ENCODE measurements at regions not wholly inside any gene's neighbourhood (a gene's known extent, or its start where the extent isn't known, plus 50 kb on each side); places are given as distances from the start of the nearest gene placed in this dataset.

GRCh38 chr6:54481091-54481490 is 172.8 kb downstream of the TINAG start:
- H3K9me3 ChIP-seq (ENCODE audit: control insufficient read depth, insufficient read depth, low read depth, low read length), result no peaks in the 10 kb centered on the region
- H3K27ac ChIP-seq (ENCODE audit: low read depth, low read length), result no peak overlapping the region
- no peak overlapping the region for H3K9ac ChIP-seq (ENCODE audit: low read length)
- no peaks in the 10 kb centered on the region for H3K36me3 ChIP-seq (ENCODE audit: control insufficient read depth, insufficient read depth, low read length)
- H3K27me3 ChIP-seq (ENCODE audit: control insufficient read depth, insufficient read depth, low read length), result no peaks in the 10 kb centered on the region
- no peak overlapping the region for H3K4me3 ChIP-seq (ENCODE audit: low read depth, low read length)
- no peaks in the 10 kb centered on the region for H3K4me1 ChIP-seq (ENCODE audit: control insufficient read depth, insufficient read depth, low read length)

- no peaks in the 10 kb centered on the region for H3K27me3 ChIP-seq (ENCODE audit: control insufficient read depth, insufficient read depth, low read length)
- H3K4me1 ChIP-seq (ENCODE audit: control insufficient read depth, insufficient read depth, low read length), result peaks cover 5% of the 10 kb centered on the region
- H3K4me3 ChIP-seq (ENCODE audit: low read depth, low read length), result no peak overlapping the region
- no peaks in the 10 kb centered on the region for H3K36me3 ChIP-seq (ENCODE audit: control insufficient read depth, insufficient read depth, low read length)
- H3K9me3 ChIP-seq (ENCODE audit: control insufficient read depth, insufficient read depth, low read depth, low read length), result no peaks in the 10 kb centered on the region
- no peak overlapping the region for H3K27ac ChIP-seq (ENCODE audit: low read depth, low read length)
- H3K9ac ChIP-seq (ENCODE audit: low read length), result no peak overlapping the region
Measured at GRCh38 chr6:54491431-54491830, 183.2 kb downstream of the TINAG start.

DNA sequence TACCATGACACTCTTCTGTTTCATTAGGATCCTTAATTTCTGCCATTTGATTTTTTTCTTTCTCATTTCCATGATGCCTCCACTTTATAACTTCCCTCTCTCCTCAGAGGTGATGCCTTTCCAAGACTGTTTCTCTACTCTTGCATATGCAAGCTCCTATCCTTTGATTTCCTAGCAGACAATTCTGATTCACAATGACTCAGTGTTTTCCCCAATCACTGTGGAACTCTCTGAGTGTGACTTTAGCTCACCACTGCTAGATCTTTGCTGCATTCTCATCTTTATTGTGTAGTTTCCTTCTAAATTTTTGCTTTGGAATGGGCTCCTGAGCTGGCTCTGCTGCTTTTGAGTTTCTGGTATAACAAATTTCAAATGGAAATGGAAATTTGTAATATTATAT is 184.9 kb downstream of the TINAG start:
- H3K27ac ChIP-seq (ENCODE audit: low read depth, low read length), result peak overlapping the region; percentile 23; the same call in 1 of the 2 replicates
- H3K36me3 ChIP-seq (ENCODE audit: control insufficient read depth, insufficient read depth, low read length), result no peaks in the 10 kb centered on the region
- H3K27me3 ChIP-seq (ENCODE audit: control insufficient read depth, insufficient read depth, low read length), result no peaks in the 10 kb centered on the region
- H3K4me3 ChIP-seq (ENCODE audit: low read depth, low read length), result no peak overlapping the region
- H3K9ac ChIP-seq (ENCODE audit: low read length), result no peak overlapping the region
- H3K9me3 ChIP-seq (ENCODE audit: control insufficient read depth, insufficient read depth, low read depth, low read length), result no peaks in the 10 kb centered on the region
- H3K4me1 ChIP-seq (ENCODE audit: control insufficient read depth, insufficient read depth, low read length), result peaks cover 5% of the 10 kb centered on the region

DNA sequence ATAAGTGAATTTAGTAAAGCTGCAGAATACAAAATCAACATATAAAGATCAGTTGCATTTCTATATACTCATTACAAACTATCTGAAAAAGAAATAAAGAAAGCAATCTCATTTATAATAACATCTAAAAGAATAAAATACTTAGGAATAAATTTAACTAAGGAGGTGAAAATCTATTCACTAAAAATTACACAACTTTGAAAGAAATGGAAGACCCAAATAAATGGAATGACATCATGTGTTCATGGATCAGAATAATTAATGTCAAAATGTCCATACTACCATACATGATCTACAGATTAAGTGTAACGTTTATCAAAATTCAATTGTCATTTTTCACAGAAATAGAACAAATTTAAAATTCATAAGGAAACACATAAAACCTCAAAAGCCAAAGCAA is 194.9 kb downstream of the TINAG start:
- Histone ChIP-seq H3K4me3 (ENCODE audit: low read depth, low read length) (no peak overlapping the region), H3K9me3 (ENCODE audit: control insufficient read depth, insufficient read depth, low read depth, low read length) (peaks cover 4% of the 10 kb centered on the region; the same call in 1 of the 2 replicates), H3K4me1 (ENCODE audit: control insufficient read depth, insufficient read depth, low read length) (no peaks in the 10 kb centered on the region), H3K27me3 (ENCODE audit: control insufficient read depth, insufficient read depth, low read length) (no peaks in the 10 kb centered on the region), H3K36me3 (ENCODE audit: control insufficient read depth, insufficient read depth, low read length) (no peaks in the 10 kb centered on the region), H3K27ac (ENCODE audit: low read depth, low read length) (no peak overlapping the region), H3K9ac (ENCODE audit: low read length) (no peak overlapping the region)

- Histone ChIP-seq H3K9me3 (ENCODE audit: control insufficient read depth, insufficient read depth, low read depth, low read length) (no peaks in the 10 kb centered on the region), H3K27ac (ENCODE audit: low read depth, low read length) (no peak overlapping the region), H3K36me3 (ENCODE audit: control insufficient read depth, insufficient read depth, low read length) (no peaks in the 10 kb centered on the region), H3K4me3 (ENCODE audit: low read depth, low read length) (no peak overlapping the region), H3K4me1 (ENCODE audit: control insufficient read depth, insufficient read depth, low read length) (no peaks in the 10 kb centered on the region), H3K27me3 (ENCODE audit: control insufficient read depth, insufficient read depth, low read length) (no peaks in the 10 kb centered on the region), H3K9ac (ENCODE audit: low read length) (no peak overlapping the region)
Measured at GRCh38 chr6:54515013-54515412, 206.8 kb downstream of the TINAG start.

- no peak overlapping the region for H3K9ac ChIP-seq (ENCODE audit: low read length)
- no peaks in the 10 kb centered on the region for H3K36me3 ChIP-seq (ENCODE audit: control insufficient read depth, insufficient read depth, low read length)
- H3K9me3 ChIP-seq (ENCODE audit: control insufficient read depth, insufficient read depth, low read depth, low read length), result no peaks in the 10 kb centered on the region
- no peaks in the 10 kb centered on the region for H3K27me3 ChIP-seq (ENCODE audit: control insufficient read depth, insufficient read depth, low read length)
- H3K27ac ChIP-seq (ENCODE audit: low read depth, low read length), result no peak overlapping the region
- H3K4me3 ChIP-seq (ENCODE audit: low read depth, low read length), result no peak overlapping the region
- H3K4me1 ChIP-seq (ENCODE audit: control insufficient read depth, insufficient read depth, low read length), result no peaks in the 10 kb centered on the region
Measured at GRCh38 chr6:54515713-54516112, 207.5 kb downstream of the TINAG start.

DNA sequence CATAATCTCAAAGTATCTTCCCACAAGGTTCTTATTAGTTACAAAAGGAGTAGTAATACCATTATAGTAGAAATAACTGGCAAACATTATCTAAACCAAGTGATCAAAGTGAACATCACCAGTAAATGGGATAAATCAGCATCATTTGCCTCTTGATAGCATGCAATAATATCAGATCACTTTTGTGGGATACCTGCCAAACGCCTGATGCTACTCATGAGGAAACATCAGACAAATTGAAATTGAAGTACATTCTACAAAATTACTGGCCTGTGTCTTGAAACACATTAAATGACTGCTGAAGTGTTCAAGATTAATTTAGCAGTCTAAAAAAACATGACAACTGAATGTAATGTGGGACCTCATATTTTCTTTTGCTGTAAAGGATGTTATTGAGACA is 208.1 kb downstream of the TINAG start:
- Histone ChIP-seq H3K36me3 (ENCODE audit: control insufficient read depth, insufficient read depth, low read length) (no peaks in the 10 kb centered on the region), H3K27me3 (ENCODE audit: control insufficient read depth, insufficient read depth, low read length) (no peaks in the 10 kb centered on the region), H3K9ac (ENCODE audit: low read length) (no peak overlapping the region), H3K4me1 (ENCODE audit: control insufficient read depth, insufficient read depth, low read length) (no peaks in the 10 kb centered on the region), H3K27ac (ENCODE audit: low read depth, low read length) (no peak overlapping the region), H3K4me3 (ENCODE audit: low read depth, low read length) (no peak overlapping the region), H3K9me3 (ENCODE audit: control insufficient read depth, insufficient read depth, low read depth, low read length) (no peaks in the 10 kb centered on the region)

DNA sequence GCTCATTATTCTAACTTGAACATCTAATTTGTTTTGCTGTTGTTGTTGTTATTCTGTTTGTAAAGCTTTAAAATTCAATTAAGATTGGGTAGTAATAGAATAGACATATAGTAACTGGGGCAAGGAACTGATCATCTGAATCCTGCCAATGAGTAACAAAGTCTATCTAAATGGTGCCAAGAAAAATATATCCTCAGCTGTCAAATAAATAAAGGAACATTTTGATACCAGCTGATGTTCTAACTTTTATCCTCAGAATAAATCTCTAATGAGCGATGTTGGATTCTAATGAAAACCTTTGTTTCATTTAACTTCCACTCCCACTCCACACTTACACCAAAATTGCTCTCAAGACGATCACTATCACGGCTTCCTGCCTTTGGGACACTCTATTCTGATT is 210.9 kb downstream of the TINAG start:
- Histone ChIP-seq H3K27me3 (ENCODE audit: control insufficient read depth, insufficient read depth, low read length) (no peaks in the 10 kb centered on the region), H3K27ac (ENCODE audit: low read depth, low read length) (no peak overlapping the region), H3K36me3 (ENCODE audit: control insufficient read depth, insufficient read depth, low read length) (no peaks in the 10 kb centered on the region), H3K9me3 (ENCODE audit: control insufficient read depth, insufficient read depth, low read depth, low read length) (no peaks in the 10 kb centered on the region), H3K4me3 (ENCODE audit: low read depth, low read length) (no peak overlapping the region), H3K4me1 (ENCODE audit: control insufficient read depth, insufficient read depth, low read length) (no peaks in the 10 kb centered on the region), H3K9ac (ENCODE audit: low read length) (no peak overlapping the region)

- Histone ChIP-seq H3K36me3 (ENCODE audit: control insufficient read depth, insufficient read depth, low read length) (no peaks in the 10 kb centered on the region), H3K27ac (ENCODE audit: low read depth, low read length) (no peak overlapping the region), H3K9me3 (ENCODE audit: control insufficient read depth, insufficient read depth, low read depth, low read length) (peaks cover 8% of the 10 kb centered on the region; the same call in 1 of the 2 replicates), H3K27me3 (ENCODE audit: control insufficient read depth, insufficient read depth, low read length) (no peaks in the 10 kb centered on the region), H3K4me3 (ENCODE audit: low read depth, low read length) (no peak overlapping the region), H3K4me1 (ENCODE audit: control insufficient read depth, insufficient read depth, low read length) (no peaks in the 10 kb centered on the region), H3K9ac (ENCODE audit: low read length) (no peak overlapping the region)
Measured at GRCh38 chr6:54525731-54526130, 217.5 kb downstream of the TINAG start.

GRCh38 chr6:54533567-54533966 is 225.3 kb downstream of the TINAG start:
- Histone ChIP-seq H3K27me3 (ENCODE audit: control insufficient read depth, insufficient read depth, low read length) (no peaks in the 10 kb centered on the region), H3K4me3 (ENCODE audit: low read depth, low read length) (no peak overlapping the region), H3K4me1 (ENCODE audit: control insufficient read depth, insufficient read depth, low read length) (no peaks in the 10 kb centered on the region), H3K36me3 (ENCODE audit: control insufficient read depth, insufficient read depth, low read length) (no peaks in the 10 kb centered on the region), H3K27ac (ENCODE audit: low read depth, low read length) (no peak overlapping the region), H3K9ac (ENCODE audit: low read length) (no peak overlapping the region), H3K9me3 (ENCODE audit: control insufficient read depth, insufficient read depth, low read depth, low read length) (no peaks in the 10 kb centered on the region)

DNA sequence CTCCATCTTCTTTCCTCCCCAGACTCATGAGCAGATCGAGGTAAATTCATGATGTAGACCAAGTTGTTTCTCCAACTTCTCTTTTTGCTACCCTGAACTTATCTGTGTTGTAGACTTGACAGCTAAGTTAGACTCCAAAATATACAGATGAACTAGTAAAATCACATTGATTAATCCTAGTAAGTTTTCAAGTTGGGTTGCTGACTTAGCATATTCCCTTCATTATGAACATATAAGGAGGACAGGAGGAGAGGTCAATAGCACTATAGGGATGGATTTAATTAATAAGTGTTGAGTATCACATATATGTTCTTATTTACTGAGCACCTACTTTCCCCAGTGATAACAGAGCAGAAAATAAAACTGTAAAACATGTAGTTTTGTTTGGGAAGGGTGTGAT is 227.3 kb downstream of the TINAG start:
- H3K27ac ChIP-seq (ENCODE audit: low read depth, low read length), result no peak overlapping the region
- no peaks in the 10 kb centered on the region for H3K27me3 ChIP-seq (ENCODE audit: control insufficient read depth, insufficient read depth, low read length)
- H3K9ac ChIP-seq (ENCODE audit: low read length), result no peak overlapping the region
- no peaks in the 10 kb centered on the region for H3K36me3 ChIP-seq (ENCODE audit: control insufficient read depth, insufficient read depth, low read length)
- no peaks in the 10 kb centered on the region for H3K4me1 ChIP-seq (ENCODE audit: control insufficient read depth, insufficient read depth, low read length)
- H3K9me3 ChIP-seq (ENCODE audit: control insufficient read depth, insufficient read depth, low read depth, low read length), result no peaks in the 10 kb centered on the region
- no peak overlapping the region for H3K4me3 ChIP-seq (ENCODE audit: low read depth, low read length)

GRCh38 chr6:54541541-54541940 is 233.3 kb downstream of the TINAG start:
- H3K27ac ChIP-seq (ENCODE audit: low read depth, low read length), result no peak overlapping the region
- no peak overlapping the region for H3K9ac ChIP-seq (ENCODE audit: low read length)
- no peaks in the 10 kb centered on the region for H3K4me1 ChIP-seq (ENCODE audit: control insufficient read depth, insufficient read depth, low read length)

More at GRCh38 chr6:54541541-54541940, 233.3 kb downstream of the TINAG start:
- Histone ChIP-seq H3K27me3 (ENCODE audit: control insufficient read depth, insufficient read depth, low read length) (no peaks in the 10 kb centered on the region), H3K4me3 (ENCODE audit: low read depth, low read length) (no peak overlapping the region), H3K36me3 (ENCODE audit: control insufficient read depth, insufficient read depth, low read length) (no peaks in the 10 kb centered on the region), H3K9me3 (ENCODE audit: control insufficient read depth, insufficient read depth, low read depth, low read length) (no peaks in the 10 kb centered on the region)
